ENCODE measurements at regions not wholly inside any gene's neighbourhood (a gene's known extent, or its start where the extent isn't known, plus 50 kb on each side); places are given as distances from the start of the nearest gene placed in this dataset.

GRCh38 chrX:55326985-55327384 is 62.3 kb upstream of the PAGE3 start:
- Histone ChIP-seq H3K4me3 (ENCODE audit: control extremely low read depth in 1 of 5, extremely low read depth in 1 of 5, insufficient read depth in 1 of 5, low read depth in 2 of 5, low read length in 4 of 5) (no peak overlapping the region), H3K9ac (ENCODE audit: low read length) (no peak overlapping the region), H2AFZ (ENCODE audit: insufficient read depth, low read depth, low read length, poor library complexity, severe bottlenecking) (no peak overlapping the region), H3K27ac (ENCODE audit: low read length in 2 of 2) (no peak overlapping the region), H3K4me1 (ENCODE audit: control insufficient read depth in 2 of 2, insufficient read depth in 2 of 2, low read length in 2 of 2) (no peaks in the 10 kb centered on the region), H3K9me3 (ENCODE audit: control extremely low read depth in 1 of 3, control insufficient read depth in 2 of 3, insufficient read depth in 1 of 3, low read length in 2 of 3) (peaks cover 0 to 5% (median 0%) of the 10 kb centered on the region in 3 donors), H3K36me3 (replicated peaks in 1 of 2; ENCODE audit: control extremely low read depth in 1 of 2, control insufficient read depth in 1 of 2, extremely low read depth in 1 of 2, insufficient read depth in 2 of 2, low read length in 1 of 2) (no peaks in the 10 kb centered on the region), H3K79me2 (ENCODE audit: control insufficient read depth, insufficient read depth, low read length) (no peaks in the 10 kb centered on the region), H3K27me3 (replicated peaks in 1 of 4; ENCODE audit: control extremely low read depth in 1 of 4, control insufficient read depth in 3 of 4, insufficient read depth in 4 of 4, low read length in 3 of 4) (peaks cover 0 to 3% (median 0%) of the 10 kb centered on the region in 4 experiments), H4K20me1 (ENCODE audit: control insufficient read depth, insufficient read depth, low read length, poor library complexity, severe bottlenecking) (no peaks in the 10 kb centered on the region), H3K4me2 (replicated peaks; ENCODE audit: low read depth, low read length, poor library complexity, severe bottlenecking) (no peak overlapping the region)
- TF ChIP-seq CTCF (IDR thresholded peaks at IDR 0.05) (no peak), EZH2 (IDR thresholded peaks at IDR 0.05; ENCODE audit: borderline replicate concordance, insufficient read depth, low read depth, low read length, poor library complexity, severe bottlenecking) (no peak)
- intact Hi-C loops (cut with micrococcal nuclease): no loop called here
- ATAC-seq (ENCODE audit: low read depth): no peak
- Mint-ChIP-seq H3K27ac (no peak overlapping the region), H3K27me3 (peaks cover 17% of the 10 kb centered on the region), H3K4me3 (no peak overlapping the region), H3K4me1 (no peaks in the 10 kb centered on the region), H3K9me3 (ENCODE audit: insufficient read depth) (no peaks in the 10 kb centered on the region)
- WGBS (ENCODE audit: insufficient coverage): no CpG with 5 or more reads among the region's 5 CpGs
- ChIA-PET CTCF (no interaction called here), POLR2A (no interaction called here)
- DNase-seq: no peak

GRCh38 chrX:55335296-55335695 is 70.6 kb upstream of the PAGE3 start:
- DNase-seq (no peak), ATAC-seq (ENCODE audit: low read depth) (no peak)
- WGBS (ENCODE audit: insufficient coverage): no CpG with 5 or more reads among the region's 1 CpG
- ChIA-PET CTCF (no interaction called here), POLR2A (no interaction called here)
- Histone ChIP-seq H3K9me3 (ENCODE audit: control extremely low read depth in 1 of 3, control insufficient read depth in 2 of 3, insufficient read depth in 1 of 3, low read length in 2 of 3) (no peaks in the 10 kb centered on the region), H3K79me2 (ENCODE audit: control insufficient read depth, insufficient read depth, low read length) (no peaks in the 10 kb centered on the region), H3K4me3 (ENCODE audit: control extremely low read depth in 1 of 5, extremely low read depth in 1 of 5, insufficient read depth in 1 of 5, low read depth in 2 of 5, low read length in 4 of 5) (no peak overlapping the region), H3K4me2 (replicated peaks; ENCODE audit: low read depth, low read length, poor library complexity, severe bottlenecking) (no peak overlapping the region), H3K27me3 (replicated peaks in 1 of 4; ENCODE audit: control extremely low read depth in 1 of 4, control insufficient read depth in 3 of 4, insufficient read depth in 4 of 4, low read length in 3 of 4) (no peaks in the 10 kb centered on the region), H4K20me1 (ENCODE audit: control insufficient read depth, insufficient read depth, low read length, poor library complexity, severe bottlenecking) (no peaks in the 10 kb centered on the region), H3K27ac (ENCODE audit: low read length in 2 of 2) (no peak overlapping the region), H3K36me3 (replicated peaks in 1 of 2; ENCODE audit: control extremely low read depth in 1 of 2, control insufficient read depth in 1 of 2, extremely low read depth in 1 of 2, insufficient read depth in 2 of 2, low read length in 1 of 2) (no peaks in the 10 kb centered on the region), H2AFZ (ENCODE audit: insufficient read depth, low read depth, low read length, poor library complexity, severe bottlenecking) (no peak overlapping the region), H3K4me1 (ENCODE audit: control insufficient read depth in 2 of 2, insufficient read depth in 2 of 2, low read length in 2 of 2) (no peaks in the 10 kb centered on the region), H3K9ac (ENCODE audit: low read length) (no peak overlapping the region)
- no peaks in the 10 kb centered on the region for H3K9me3 Mint-ChIP-seq (ENCODE audit: insufficient read depth)
- H3K27ac Mint-ChIP-seq: no peak overlapping the region
- H3K27me3 Mint-ChIP-seq: no peaks in the 10 kb centered on the region
- no peak overlapping the region for H3K4me3 Mint-ChIP-seq
- no peak for TF ChIP-seq EZH2 (IDR thresholded peaks at IDR 0.05; ENCODE audit: borderline replicate concordance, insufficient read depth, low read depth, low read length, poor library complexity, severe bottlenecking)
- no peak for TF ChIP-seq CTCF (IDR thresholded peaks at IDR 0.05)
- H3K4me1 Mint-ChIP-seq: no peaks in the 10 kb centered on the region
- intact Hi-C loops (cut with micrococcal nuclease): no loop called here

All from B cell (primary cell).